ENCODE measurements at regions not wholly inside any gene's neighbourhood (a gene's known extent, or its start where the extent isn't known, plus 50 kb on each side); places are given as distances from the start of the nearest gene placed in this dataset.

DNA sequence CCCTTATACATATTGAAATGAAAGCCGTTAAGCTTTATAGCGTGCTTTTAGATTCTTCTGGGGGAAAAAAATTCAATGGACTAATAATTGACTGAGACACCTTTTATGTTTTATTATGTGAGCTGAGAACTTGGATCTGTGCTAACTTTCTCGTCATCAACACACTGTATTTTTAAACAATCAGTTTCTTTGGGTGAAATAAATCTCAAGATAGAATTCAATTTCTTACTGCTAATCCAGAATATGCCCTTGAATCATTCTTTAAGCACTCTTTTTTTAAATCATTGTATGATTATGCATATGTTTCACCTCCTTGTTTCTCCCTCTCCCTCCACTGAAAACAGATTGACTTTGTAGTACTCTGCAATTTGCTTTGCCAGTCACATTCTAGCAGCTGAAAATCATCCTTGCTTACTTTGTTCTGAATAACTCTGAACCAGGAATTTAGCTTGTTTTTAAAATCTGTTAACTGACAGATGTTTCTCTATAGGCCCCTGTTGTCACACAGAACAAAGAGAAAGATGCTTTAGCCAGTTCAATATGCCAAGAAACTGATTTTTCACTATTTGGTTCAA, 81.5 kb downstream of the SLIT2 start:
- no peak overlapping the region for H3K4me3 Mint-ChIP-seq
- peaks cover 13% of the 10 kb centered on the region for H3K9me3 Mint-ChIP-seq
- no peaks in the 10 kb centered on the region for H3K27me3 Mint-ChIP-seq
- no peak for ATAC-seq
- H3K4me1 Mint-ChIP-seq (ENCODE audit: low read depth in 2 of 2), result no peaks in the 10 kb centered on the region
- DNase-seq (ENCODE audit: low spot score), result no peak
- no peaks in the 10 kb centered on the region for H3K36me3 Mint-ChIP-seq
- no peak overlapping the region for H3K27ac Mint-ChIP-seq

DNA sequence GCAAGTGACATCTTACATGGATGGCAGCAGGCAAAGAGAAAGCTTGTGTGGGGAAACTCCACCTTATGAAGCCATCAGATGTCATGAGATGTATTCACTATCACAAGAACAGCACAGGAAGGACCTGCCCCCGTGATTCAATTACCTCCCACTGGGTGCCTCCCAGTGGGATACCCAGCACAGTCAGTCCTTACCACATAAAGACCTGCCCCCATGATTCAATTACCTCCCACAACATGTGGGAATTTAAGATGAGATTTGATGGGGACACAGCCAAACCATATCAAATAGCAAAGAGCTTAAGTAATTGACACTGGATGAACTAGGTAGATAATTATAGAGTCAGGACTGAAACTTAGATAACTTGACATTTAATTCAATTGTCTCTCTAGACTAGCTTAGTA, 85.6 kb downstream of the SLIT2 start:
- H3K4me3 Mint-ChIP-seq, result no peak overlapping the region

DNA sequence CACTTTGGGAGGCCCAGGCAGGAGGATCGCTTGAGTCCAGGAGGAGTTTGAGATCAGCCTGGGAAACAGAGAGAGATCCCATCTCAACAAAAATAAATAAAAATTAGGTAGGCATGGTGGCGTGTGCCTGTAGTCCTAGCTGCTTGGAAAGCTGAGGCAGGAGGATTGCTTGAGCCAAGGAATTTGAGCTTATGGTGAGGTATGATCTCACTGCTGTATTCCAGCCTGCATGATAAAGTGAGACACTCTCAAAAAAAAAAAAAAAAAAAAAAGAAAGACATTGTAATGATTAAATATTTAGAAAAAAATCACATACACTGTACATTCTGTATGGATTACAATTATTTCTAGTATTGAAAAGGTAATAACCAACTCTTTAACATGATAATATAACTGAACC, 87.1 kb downstream of the SLIT2 start:
- H3K4me1 Mint-ChIP-seq (ENCODE audit: low read depth in 2 of 2), result no peaks in the 10 kb centered on the region
- H3K36me3 Mint-ChIP-seq, result no peaks in the 10 kb centered on the region
- no peak overlapping the region for H3K4me3 Mint-ChIP-seq
- H3K27me3 Mint-ChIP-seq, result no peaks in the 10 kb centered on the region
- DNase-seq (ENCODE audit: low spot score) (no peak), ATAC-seq (no peak)
- H3K9me3 Mint-ChIP-seq, result peaks cover 6% of the 10 kb centered on the region
- H3K27ac Mint-ChIP-seq, result no peak overlapping the region

More for the DNA sequence above, 85.6 kb downstream of the SLIT2 start:
- DNase-seq (ENCODE audit: low spot score) (no peak), ATAC-seq (no peak)
- H3K36me3 Mint-ChIP-seq, result no peaks in the 10 kb centered on the region
- H3K27ac Mint-ChIP-seq, result no peak overlapping the region
- no peaks in the 10 kb centered on the region for H3K4me1 Mint-ChIP-seq (ENCODE audit: low read depth in 2 of 2)
- H3K27me3 Mint-ChIP-seq, result no peaks in the 10 kb centered on the region
- H3K9me3 Mint-ChIP-seq, result peaks cover 3% of the 10 kb centered on the region

DNA sequence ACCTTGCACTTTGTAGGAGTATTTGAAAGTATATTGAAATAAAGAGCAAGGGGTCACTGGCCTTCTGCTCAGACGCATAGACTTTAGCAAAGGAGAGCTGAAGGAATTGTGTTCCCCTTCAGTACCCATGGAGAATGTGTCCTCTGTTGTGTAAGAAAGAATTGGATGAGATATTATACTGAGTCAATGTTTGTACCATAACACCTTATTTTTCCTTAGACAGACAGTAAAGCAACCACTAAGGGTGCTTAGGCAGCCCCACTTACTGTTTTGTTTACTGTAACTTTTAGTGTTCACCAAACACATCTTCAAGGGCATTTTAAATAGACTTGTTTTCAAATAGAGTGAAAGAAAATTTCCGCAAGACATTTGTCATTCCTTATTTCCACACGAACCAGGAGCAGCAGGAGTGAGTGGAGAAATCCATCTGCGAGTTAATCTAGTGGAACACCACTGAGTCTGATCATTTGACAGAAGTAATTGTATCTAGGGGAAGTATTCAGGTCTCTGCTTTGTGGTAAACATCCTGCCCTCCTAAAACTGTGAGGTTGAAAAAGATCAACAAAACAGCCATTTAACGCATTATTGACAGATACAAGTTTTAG, 89.5 kb downstream of the SLIT2 start:
- Mint-ChIP-seq H3K4me3 (no peak overlapping the region), H3K27ac (no peak overlapping the region), H3K36me3 (no peaks in the 10 kb centered on the region), H3K4me1 (ENCODE audit: low read depth in 2 of 2) (no peaks in the 10 kb centered on the region), H3K9me3 (peaks cover 6% of the 10 kb centered on the region), H3K27me3 (no peaks in the 10 kb centered on the region)
- no peak for ATAC-seq
- no peak for DNase-seq (ENCODE audit: low spot score)

DNA sequence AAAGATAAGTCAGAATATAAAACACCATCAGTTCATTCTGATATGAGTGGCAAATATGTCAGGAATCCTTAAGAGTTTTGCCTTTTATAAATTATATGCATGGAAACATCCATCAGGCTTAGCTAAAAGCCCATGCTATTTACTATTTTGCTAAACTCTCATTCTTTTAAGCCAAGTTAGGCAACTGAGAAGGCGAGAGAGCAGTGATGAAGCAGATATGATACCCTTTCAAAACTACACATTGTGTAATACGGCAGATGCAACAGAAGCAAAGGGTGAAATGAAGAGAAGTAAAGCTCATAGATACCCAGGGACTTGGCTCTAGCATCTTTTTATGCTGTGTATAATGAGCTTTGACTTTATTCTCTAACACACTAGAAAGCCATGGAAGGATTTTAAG, 95.8 kb downstream of the SLIT2 start:
- DNase-seq (ENCODE audit: low spot score), result no peak
- H3K27ac Mint-ChIP-seq, result no peak overlapping the region
- H3K4me3 Mint-ChIP-seq, result no peak overlapping the region
- H3K36me3 Mint-ChIP-seq, result no peaks in the 10 kb centered on the region
- no peaks in the 10 kb centered on the region for H3K27me3 Mint-ChIP-seq
- H3K9me3 Mint-ChIP-seq, result peaks cover 6% of the 10 kb centered on the region
- ATAC-seq, result no peak
- no peaks in the 10 kb centered on the region for H3K4me1 Mint-ChIP-seq (ENCODE audit: low read depth in 2 of 2)

DNA sequence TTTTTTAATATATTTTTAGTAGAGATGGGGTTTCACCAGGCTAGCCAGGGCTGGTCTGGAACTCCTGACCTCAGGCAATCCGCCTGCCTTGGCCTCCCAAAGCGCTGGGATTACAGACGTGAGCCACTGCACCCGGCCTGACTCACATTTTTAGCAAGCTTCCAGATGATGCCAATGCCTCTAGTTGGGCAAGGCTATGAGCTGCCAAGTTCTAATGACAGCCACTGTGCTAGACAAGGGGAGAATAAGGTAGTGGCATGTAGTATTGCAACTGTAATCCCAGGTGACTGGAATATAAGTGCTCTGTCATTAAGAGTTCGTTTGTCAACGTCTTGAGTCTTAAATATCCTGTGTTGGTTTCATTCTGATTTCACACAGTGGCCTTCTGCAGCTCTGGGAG, 96.7 kb downstream of the SLIT2 start:
- Mint-ChIP-seq H3K4me3 (no peak overlapping the region), H3K36me3 (no peaks in the 10 kb centered on the region), H3K27ac (no peak overlapping the region), H3K4me1 (ENCODE audit: low read depth in 2 of 2) (no peaks in the 10 kb centered on the region), H3K27me3 (no peaks in the 10 kb centered on the region), H3K9me3 (no peaks in the 10 kb centered on the region)
- ATAC-seq (no peak), DNase-seq (ENCODE audit: low spot score) (no peak)

DNA sequence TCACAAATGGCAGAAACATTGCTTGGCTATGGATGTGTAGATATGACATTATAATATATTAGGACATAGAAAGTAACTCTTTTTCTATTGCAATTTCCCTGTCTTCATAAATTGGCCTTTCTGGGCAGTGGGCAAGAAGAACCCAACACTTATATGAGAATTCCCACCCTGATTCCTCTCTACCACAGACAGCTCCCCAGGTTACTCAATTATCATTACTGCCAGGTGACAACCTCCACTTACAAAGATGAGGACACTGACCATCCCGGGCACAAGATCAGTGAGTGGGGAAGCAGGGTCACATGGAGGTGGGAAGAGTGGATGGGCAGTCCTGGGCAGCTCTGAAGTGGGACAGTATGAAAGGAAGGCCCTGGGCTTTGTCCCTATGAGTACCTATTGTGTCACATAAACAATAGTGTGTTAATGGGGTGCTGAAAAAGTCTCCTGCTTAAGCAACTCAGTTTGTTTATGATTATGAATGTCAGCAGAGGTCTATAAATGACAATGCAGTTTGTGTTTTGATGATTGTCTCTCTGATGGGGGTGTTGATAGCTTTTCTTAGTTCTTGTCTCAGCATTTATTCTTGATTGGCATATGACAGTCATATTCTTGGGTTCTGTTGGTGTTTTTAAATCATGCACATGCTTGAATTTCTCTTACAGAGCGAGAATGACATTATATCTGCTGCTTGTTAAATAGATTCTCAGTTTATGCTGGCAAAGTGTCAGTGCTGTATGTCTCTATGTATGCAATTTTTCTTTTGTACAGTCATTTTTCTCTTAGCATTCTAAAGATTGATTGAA, 99.9 kb downstream of the SLIT2 start:
- Mint-ChIP-seq H3K9me3 (no peaks in the 10 kb centered on the region), H3K27me3 (no peaks in the 10 kb centered on the region), H3K27ac (no peak overlapping the region), H3K4me3 (no peak overlapping the region), H3K4me1 (ENCODE audit: low read depth in 2 of 2) (no peaks in the 10 kb centered on the region), H3K36me3 (no peaks in the 10 kb centered on the region)
- no peak for ATAC-seq
- no peak for DNase-seq (ENCODE audit: low spot score)

DNA sequence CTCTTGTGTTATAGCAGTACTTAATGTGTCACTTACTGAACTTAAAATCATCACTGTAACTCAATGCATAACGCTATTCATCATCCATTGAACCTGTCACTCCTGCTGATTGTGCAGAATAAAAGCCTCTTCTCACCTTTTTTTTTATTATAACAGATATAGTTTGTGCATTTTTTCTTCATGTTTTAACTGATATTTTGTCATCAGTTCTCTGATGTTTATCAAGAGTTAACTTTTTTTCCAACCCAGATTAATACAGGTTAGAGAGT, 100.4 kb downstream of the SLIT2 start:
- H3K9me3 Mint-ChIP-seq, result no peaks in the 10 kb centered on the region
- H3K27me3 Mint-ChIP-seq, result no peaks in the 10 kb centered on the region
- ATAC-seq (no peak), DNase-seq (ENCODE audit: low spot score) (no peak)
- no peaks in the 10 kb centered on the region for H3K36me3 Mint-ChIP-seq
- no peak overlapping the region for H3K27ac Mint-ChIP-seq
- H3K4me1 Mint-ChIP-seq (ENCODE audit: low read depth in 2 of 2), result no peaks in the 10 kb centered on the region
- H3K4me3 Mint-ChIP-seq, result no peak overlapping the region

DNA sequence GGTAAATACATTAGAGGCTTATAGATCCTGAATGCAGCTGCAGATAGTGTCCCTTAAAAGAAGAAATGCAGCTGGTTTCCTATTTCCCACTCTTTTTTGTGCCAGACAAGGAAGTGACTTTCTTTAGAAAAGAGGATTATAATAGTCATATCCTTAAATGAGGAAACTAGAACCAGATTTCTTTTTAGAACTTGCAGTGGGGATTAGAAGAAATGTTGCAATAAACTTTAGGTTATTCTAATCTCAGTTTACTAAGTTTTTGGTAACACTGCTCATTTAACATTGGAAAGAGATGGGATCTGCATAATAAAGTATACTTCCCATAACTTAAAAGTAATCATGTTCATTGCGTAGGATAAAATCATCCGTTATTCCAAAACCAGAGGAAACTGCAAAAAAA, 101.9 kb downstream of the SLIT2 start:
- no peak for DNase-seq (ENCODE audit: low spot score)
- Mint-ChIP-seq H3K4me1 (ENCODE audit: low read depth in 2 of 2) (no peaks in the 10 kb centered on the region), H3K27ac (no peak overlapping the region), H3K4me3 (no peak overlapping the region), H3K36me3 (no peaks in the 10 kb centered on the region), H3K9me3 (no peaks in the 10 kb centered on the region), H3K27me3 (no peaks in the 10 kb centered on the region)
- no peak for ATAC-seq

DNA sequence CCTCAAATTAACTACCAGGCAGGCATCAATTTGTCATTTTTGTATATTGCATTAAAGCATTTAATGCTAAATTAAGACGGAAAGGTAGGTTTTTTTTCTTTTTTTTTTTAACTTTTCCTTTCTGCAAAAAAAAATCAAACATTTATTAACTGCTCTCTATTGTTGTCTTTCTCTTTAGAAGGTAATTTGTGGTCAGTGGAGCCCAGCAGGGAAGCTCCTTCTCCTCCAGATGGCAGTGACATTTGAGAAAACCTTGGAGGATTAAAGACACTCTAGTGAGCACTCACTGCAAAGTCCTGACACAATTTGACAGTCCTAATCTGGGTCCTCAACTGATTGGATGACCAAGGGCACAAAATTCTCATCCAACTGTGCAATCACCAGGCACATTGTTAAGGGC, 102.4 kb downstream of the SLIT2 start:
- H3K4me3 Mint-ChIP-seq, result no peak overlapping the region
- no peaks in the 10 kb centered on the region for H3K4me1 Mint-ChIP-seq (ENCODE audit: low read depth in 2 of 2)
- ATAC-seq (no peak), DNase-seq (ENCODE audit: low spot score) (no peak)
- no peaks in the 10 kb centered on the region for H3K9me3 Mint-ChIP-seq
- H3K36me3 Mint-ChIP-seq, result no peaks in the 10 kb centered on the region
- no peak overlapping the region for H3K27ac Mint-ChIP-seq
- H3K27me3 Mint-ChIP-seq, result no peaks in the 10 kb centered on the region

DNA sequence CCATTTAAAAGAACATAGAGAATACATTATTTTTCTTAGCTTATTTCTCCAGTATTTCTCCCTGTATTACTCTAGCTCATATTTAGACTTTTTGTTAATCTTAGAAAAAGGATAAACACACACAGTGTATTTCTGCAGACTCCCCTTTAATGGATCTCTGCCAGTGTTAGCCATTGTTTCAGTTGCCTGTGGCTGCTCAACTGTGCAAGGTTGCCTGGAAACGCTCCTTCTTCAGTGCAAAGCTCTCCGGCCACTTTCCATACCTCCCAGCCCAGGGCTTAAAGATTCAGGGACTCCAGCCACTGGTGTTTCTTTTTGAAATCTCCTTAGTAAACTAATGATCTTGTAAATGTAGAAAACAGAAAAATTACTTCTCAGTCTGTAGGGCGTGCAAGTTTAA, 104.9 kb downstream of the SLIT2 start:
- no peak for ATAC-seq
- no peak for DNase-seq (ENCODE audit: low spot score)
- Mint-ChIP-seq H3K27ac (no peak overlapping the region), H3K27me3 (no peaks in the 10 kb centered on the region), H3K4me1 (ENCODE audit: low read depth in 2 of 2) (no peaks in the 10 kb centered on the region), H3K4me3 (no peak overlapping the region), H3K36me3 (no peaks in the 10 kb centered on the region), H3K9me3 (no peaks in the 10 kb centered on the region)

DNA sequence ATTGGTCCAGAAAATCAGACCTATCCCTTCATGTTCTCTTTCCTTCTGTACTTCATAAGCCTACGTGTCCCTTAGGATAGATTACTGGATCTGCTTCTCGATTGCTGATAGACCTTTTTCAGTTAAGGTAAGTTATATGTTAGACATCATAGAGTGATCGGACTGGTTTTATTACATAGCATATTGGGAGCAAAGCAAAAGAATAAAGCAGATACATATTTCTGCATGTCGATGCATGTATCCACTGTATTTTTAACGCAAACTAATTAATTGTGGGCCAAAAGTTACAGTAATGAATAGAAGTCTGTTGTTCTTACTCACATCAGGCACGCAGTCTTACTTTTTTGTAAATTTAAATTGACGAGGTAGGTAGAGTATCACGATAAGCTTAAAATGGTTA, 106.4 kb downstream of the SLIT2 start:
- H3K36me3 Mint-ChIP-seq, result no peaks in the 10 kb centered on the region
- no peaks in the 10 kb centered on the region for H3K27me3 Mint-ChIP-seq
- ATAC-seq, result no peak
- no peak overlapping the region for H3K27ac Mint-ChIP-seq
- DNase-seq (ENCODE audit: low spot score), result no peak
- H3K4me3 Mint-ChIP-seq, result no peak overlapping the region
- no peaks in the 10 kb centered on the region for H3K4me1 Mint-ChIP-seq (ENCODE audit: low read depth in 2 of 2)
- H3K9me3 Mint-ChIP-seq, result no peaks in the 10 kb centered on the region

DNA sequence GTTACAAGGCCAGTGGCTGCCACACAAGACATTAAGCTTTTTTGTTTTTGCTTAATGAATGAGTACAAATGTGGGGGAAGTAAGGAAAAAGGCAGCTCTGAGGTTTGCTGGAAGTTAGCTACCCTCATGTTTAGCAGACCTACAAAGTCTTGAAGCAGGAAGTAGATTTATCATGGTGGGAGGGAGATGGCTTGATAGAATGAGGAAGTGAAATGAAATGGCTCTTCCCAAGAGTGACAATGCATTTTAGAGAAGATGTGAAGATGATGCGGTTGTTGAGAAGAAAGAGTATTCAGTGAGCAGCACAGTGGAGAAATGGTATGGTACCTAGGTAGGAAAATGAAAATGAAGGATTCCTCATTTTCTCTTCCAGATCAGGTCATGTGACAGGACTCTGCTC, 108.0 kb downstream of the SLIT2 start:
- ATAC-seq (no peak), DNase-seq (ENCODE audit: low spot score) (no peak)
- H3K27me3 Mint-ChIP-seq, result no peaks in the 10 kb centered on the region
- no peaks in the 10 kb centered on the region for H3K9me3 Mint-ChIP-seq
- no peak overlapping the region for H3K4me3 Mint-ChIP-seq
- H3K27ac Mint-ChIP-seq, result no peak overlapping the region
- no peaks in the 10 kb centered on the region for H3K36me3 Mint-ChIP-seq
- H3K4me1 Mint-ChIP-seq (ENCODE audit: low read depth in 2 of 2), result no peaks in the 10 kb centered on the region

DNA sequence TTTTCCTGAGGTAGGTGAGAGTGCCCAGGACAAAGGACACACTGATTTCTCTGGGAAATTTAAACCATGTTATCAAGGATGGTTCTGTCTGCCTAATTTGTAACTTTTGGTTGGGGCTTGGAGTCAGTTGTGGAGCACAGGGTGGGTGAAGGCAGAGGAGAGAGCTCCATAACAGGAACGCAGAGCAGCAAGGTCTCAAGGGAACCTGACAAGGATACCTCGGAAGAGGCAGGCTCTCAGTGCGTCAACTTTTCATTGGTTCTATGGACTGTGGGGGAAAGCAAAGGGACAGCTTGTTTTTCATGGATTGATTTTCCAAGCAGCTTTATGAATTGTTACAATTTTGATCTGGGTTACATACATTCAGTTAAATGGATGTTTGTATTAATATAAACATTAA, 110.4 kb downstream of the SLIT2 start:
- Mint-ChIP-seq H3K36me3 (no peaks in the 10 kb centered on the region), H3K9me3 (peaks cover 3% of the 10 kb centered on the region), H3K27ac (no peak overlapping the region), H3K4me1 (ENCODE audit: low read depth in 2 of 2) (no peaks in the 10 kb centered on the region), H3K27me3 (no peaks in the 10 kb centered on the region), H3K4me3 (no peak overlapping the region)
- DNase-seq (ENCODE audit: low spot score) (no peak), ATAC-seq (no peak)

DNA sequence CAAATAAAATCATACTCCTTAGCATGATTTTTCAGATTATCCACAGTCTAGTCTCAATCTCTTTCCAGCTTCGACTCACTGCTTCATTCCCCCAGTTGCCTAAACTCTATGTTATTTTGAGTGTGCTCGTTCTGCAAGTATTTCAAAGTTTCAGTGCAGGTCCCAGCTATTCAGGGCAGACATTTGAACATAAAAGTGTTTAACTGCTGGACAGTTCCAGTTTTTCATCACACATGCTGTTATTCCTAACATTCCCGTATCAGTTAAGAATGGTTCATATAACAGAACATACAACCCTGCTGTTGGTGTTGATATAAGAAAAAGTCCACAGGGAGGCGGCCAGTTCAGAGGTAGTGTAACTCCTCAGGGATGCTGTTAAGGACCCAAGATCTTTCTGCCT, 113.3 kb downstream of the SLIT2 start:
- ATAC-seq, result no peak
- no peaks in the 10 kb centered on the region for H3K27me3 Mint-ChIP-seq

More for the DNA sequence above, 113.3 kb downstream of the SLIT2 start:
- no peak overlapping the region for H3K4me3 Mint-ChIP-seq
- H3K36me3 Mint-ChIP-seq, result no peaks in the 10 kb centered on the region
- no peaks in the 10 kb centered on the region for H3K4me1 Mint-ChIP-seq (ENCODE audit: low read depth in 2 of 2)
- no peak overlapping the region for H3K27ac Mint-ChIP-seq
- peaks cover 3% of the 10 kb centered on the region for H3K9me3 Mint-ChIP-seq
- no peak for DNase-seq (ENCODE audit: low spot score)
